T-helper 22 cell (primary cell): ENCODE measurements at regions not wholly inside any gene's neighbourhood (a gene's known extent, or its start where the extent isn't known, plus 50 kb on each side); places are given as distances from the start of the nearest gene placed in this dataset.

Experiments used
- DNase-seq: peaks from one replicate; pipeline ENCODE4 v3.0.0-alpha.2; 2020; ENCODE audit warnings: low read depth

DNA sequence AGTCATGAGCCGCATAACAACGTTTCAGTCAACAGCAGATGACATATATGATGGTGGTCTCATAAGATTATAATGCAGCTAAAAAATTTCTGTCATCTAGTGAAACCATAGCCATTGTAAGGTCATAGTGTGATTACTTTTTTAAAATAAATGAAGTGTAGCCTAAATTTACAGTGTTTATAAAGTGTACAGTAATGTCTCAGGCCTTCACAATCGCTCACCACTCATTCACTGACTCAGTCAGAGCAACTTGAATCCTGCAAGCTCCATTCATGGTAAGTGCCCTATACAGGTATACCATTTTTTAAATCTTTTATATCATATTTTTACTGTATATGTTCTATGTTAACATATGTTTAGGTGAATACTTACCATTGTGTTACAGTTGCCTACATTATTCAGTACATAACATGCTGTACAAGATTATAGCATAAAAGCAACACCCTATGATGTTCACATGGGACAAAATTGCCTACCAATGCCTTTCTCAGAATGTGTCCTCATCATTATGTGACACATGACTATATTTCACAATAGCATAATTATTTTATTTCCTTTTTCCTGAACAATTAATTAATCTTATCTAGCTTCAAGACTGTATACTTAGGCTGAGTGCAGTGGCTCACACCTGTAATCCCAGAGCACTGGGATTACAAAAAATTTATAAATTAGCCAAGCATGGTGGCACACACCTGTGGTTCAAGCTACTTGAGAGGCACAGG lies 1115.9 kb upstream of the ZEB2 start:
- no peak for DNase-seq

DNA sequence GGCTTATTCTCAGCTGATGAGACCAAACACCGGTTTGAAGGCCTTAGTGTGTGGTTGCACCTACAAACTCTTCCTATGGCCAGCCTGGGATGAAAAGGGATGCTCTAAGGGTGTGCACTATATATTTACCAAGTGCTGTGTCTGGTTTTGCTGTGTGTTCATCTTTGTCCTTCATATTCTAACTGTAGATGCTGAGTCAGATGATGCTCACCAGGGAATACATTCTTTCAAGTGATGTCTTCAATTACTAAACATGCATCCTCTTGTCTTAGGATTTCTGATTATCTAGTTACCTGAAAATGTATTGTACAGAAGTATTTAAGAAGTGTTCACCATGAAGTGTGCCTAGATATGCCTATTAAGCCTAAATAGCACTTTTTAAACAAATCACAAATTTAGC lies 1111.6 kb upstream of the ZEB2 start:
- DNase-seq, result no peak

DNA sequence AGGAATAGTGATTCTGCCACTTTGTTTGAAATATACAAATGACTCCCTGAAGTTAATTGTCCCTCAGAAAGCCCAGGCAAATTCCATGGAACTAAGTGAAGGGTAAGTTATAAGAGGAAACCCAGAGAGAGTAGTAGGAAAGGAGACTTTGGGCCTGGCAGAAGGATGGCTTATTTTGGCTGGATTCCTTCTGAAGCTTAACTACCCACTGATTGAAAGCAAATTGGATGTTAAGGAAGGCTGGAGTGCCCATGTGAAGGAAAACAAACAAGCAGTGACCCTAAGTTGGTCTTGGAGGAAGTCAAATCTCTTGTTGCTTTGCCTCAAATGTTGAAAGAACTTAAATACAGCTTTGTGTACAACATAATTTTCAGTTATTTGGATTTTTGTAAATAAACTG lies 1106.4 kb upstream of the ZEB2 start:
- no peak for DNase-seq

DNA sequence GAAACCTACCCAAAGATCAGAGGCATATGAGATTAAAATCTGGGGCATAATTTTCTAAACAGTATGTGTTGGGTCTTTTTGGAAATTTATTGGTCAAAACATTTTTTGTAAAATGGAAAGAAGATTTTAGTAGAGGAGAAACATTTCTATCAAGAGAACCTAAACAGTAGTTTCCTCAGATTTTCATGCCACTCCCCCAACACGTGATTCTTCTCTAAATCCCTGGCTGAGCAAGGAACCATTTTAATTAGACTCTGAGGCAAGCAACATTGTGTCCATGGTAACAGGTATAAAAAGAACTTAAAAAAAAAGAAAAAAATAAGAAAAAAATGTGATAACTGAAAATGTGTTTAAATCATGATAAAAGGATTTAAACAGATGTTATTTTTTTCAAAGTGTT lies 1105.2 kb upstream of the ZEB2 start:
- DNase-seq, result no peak

DNA sequence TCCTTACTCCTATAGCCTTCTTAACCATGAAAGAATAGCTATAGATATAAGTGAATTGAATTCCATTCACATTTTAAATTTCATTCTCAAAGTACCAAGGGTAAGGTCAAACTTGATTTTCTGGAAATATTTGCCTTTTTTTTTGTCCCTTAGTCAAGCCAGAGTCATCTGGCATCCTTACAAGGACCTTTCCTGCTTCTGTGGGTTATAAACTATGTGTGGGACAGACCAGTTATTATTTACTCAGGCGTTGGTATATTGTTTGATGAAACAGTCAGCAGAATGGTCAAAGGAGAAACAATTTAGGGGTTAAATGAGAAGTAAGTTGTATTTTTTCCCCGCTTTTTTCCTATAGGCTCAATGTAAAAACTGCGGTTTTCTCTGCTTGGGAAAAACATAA lies 1103.2 kb upstream of the ZEB2 start:
- no peak for DNase-seq

DNA sequence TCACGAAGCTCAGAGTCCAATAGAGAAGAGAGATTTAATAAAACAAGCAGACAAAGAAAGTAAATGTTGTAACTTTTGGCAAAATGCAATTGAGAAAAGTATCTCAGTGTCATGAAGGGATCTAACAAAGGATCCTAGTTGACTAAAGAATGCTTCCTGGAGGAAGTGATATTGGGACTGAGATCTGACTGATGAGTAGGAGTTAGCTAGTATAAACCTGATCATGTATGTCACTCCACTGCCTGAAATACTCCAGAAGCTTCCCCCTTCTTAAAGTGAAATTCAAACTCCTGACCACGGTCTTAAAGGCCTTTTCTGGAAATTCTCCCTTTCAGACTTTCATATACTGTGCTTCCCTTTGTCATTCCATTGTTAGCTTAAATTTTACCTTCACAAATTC lies 1102.4 kb upstream of the ZEB2 start:
- DNase-seq, result no peak

DNA sequence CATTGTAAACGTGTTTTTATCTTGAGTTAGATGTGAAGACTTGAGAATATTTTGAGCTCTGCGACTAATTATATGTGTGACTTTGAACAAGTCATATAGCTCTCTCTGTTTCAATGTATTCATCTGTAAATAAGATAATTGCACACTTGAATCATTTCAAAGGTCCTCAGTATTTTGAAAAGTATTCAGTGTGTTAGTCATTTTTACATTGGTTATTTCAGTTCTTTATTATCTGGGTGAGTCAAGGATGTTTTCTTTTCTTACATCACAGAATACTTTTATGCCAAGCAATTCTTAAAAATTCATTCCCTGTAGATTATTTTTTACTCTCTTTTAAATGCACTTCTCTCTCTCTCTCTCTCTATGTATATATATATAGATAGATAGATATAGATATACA lies 1098.0 kb upstream of the ZEB2 start:
- DNase-seq, result no peak

DNA sequence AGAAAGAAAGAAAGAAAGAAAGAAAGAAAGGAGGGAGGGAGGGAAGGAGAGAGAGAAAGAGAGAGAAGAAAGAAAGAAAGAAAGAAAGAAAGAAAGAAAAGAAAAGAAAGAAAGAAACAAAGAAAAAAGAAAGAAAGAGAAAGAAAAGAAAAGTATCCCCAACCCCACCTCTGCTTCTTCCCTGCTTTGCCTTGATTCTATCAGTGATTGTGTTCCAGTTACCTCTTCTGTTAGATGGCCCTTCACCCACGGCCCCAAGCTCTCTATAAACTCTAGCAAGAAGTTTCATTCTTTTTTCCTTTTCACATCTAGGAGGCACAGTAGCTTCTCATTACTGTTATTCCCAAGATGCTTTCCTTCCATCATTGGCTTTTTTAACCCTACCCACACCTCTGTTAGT lies 1097.5 kb upstream of the ZEB2 start:
- no peak for DNase-seq

DNA sequence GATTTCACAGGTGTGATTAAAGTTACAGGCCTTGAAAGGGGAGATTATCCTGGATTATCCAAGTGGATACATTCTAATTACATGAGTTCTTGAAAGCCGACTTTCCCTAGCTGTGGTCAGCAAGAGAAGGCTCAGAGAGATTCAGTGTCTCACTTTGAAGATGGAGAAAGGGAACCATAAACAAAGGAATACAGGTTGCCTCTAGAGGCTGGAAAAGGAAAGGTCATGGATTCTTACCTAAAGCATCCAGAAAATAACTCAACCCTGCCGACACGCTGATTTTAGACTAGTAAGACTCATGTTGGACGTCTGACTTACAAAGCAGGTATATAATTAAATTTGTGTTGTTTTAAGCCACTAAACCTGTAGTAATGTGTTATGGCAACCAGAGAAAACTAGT lies 1095.7 kb upstream of the ZEB2 start:
- DNase-seq, result no peak

DNA sequence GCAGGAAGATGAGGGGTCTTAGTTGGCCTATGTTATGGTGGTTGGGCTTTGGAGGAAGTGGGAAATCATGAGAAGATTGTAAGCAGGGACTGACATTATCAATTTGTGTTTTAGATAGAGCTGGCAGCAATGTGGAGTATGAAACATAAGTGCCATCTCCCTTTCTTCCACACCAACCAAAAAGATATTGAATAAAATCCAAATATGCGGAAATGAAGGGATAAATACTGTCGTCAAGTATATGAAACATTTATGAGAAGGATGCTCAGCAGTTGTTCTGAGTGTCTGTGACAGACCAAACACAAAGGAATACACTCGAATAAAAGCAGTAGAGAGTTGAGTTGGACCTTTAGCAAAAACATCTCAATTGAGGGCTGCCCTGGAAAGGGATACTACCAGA lies 1090.0 kb upstream of the ZEB2 start:
- DNase-seq, result no peak

DNA sequence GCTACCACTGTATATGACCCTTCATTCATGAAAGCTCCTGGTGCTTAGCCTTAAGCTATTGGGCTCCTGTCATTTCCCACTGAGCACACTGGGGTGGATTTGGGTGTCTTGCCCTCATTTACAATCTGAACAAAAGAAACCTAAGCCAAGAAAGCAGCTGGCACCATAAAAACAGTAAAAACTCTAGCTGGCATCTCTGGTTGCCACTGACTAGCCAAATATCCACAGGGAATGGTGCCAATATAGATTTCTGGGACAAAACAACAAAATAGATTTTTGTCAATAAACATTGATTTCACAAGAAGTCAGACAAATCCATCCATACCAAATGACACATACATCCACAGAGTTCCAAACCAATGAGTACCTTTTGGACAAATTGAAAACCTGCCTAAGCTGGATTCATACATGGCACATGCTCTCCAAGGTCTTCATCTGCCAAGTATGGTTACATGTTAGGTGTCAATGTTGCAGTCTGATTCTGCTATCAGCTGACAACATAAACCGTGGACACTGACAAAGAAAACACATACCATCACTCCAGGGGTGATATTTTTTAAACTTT lies 1081.5 kb upstream of the ZEB2 start:
- DNase-seq, result no peak

DNA sequence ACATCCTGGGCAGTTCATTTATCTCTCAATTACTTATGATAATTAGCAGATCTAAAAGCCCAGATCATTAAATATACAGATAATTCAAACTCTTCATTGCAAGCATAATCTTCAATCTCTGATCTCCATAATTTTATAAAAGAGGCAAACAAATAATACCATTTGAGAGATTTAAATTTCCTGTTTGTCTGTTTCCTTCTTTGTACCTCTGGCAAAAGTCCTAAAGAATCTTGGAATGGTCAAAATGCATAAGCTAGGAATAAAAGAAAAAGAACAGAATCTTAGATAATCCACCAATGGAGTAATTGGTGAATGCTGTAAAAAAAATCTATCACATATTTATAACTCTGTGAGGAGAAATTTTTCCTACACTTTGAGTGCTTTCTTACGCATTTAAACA lies 1080.9 kb upstream of the ZEB2 start:
- no peak for DNase-seq

DNA sequence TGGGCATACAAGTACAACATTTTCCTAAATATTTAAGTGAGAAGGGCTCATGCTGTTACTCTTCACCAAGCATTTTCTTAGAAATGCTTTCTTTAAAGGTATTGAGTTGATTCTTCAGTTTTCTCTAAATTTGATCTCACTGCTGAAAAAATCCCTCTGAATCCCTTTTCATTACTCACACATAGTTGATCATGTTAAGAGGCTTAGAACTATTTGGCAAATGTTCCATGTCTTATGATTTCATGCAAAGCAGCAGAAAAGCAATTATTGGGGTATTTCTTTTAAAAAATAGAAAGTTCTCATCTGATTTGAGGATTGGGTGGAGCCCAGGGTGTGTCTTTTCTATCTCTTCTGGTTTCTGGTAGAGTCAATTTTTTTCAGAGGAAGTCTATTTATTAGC lies 1079.8 kb upstream of the ZEB2 start:
- DNase-seq, result no peak

DNA sequence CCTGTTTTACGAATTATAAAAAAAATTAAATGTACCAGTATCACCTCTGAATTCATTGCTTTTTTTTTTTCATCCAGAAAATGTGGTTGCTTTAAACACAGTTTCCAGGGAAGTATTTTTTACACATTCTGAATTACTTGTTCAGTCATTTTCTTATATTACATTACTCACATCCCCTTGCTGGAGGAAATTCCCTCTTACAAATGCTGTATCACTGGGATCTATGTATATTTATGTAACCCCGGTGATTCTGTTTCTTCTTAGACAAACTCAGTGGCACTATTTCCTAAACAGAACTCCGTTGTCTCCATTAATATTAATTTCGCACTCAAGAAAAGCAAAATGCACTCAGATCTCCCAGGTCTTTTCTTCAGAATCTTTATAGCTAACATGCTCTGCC lies 1078.5 kb upstream of the ZEB2 start:
- no peak for DNase-seq

DNA sequence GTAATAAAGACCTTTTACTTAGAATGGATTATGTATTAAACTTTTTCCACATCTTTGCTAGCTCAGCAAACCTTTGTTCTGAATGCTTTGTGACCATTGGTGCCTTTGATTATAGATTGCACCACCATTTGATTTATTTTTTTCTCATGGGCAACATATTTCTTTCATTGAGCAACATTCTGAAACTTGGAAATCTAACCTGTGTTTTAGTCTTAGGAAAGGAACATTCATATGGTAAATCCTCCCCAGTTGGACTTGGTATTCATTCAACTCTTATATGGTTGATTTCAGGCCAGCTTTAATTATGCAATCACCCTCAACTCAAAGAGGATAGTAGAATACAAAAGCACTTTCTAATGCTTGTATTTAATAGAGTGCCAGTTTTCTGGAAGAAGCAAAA lies 1077.9 kb upstream of the ZEB2 start:
- no peak for DNase-seq

DNA sequence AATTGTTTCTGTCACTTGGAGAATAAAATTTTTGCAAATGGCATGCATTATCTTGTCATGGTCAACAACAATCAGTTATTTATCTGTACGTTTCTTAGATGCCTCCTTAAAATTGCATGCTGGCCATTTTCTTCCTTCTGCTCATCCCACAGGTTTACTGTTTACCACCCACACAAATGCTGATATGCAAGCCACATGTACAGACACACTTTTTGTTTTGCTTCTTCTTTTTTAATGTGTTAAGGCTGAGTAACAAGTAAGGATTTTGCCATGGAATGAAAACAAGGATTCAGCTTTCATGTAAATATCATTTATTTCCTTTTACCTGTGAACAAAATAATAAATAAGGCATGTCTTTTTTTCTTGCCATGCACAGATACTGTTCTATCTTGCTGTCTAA lies 1077.1 kb upstream of the ZEB2 start:
- no peak for DNase-seq

DNA sequence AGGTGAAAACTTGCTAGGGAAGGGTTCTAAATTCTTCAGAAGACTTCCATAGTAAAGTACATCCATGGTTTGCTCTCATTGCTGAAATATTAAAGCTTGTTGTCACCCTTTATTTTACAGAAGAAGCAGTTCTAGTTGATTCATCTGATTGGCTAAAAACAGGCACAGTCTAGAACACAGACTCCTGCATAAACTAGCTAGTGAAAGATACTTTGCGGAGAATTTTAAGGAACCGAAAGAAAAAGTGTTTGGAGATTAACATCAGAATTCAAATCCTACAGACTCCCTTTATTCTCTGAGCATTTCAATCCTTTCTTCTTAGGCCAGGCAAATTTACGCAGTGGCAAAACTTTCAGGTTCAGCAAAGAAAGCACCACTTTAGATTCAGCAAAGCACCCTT lies 1076.5 kb upstream of the ZEB2 start:
- no peak for DNase-seq

DNA sequence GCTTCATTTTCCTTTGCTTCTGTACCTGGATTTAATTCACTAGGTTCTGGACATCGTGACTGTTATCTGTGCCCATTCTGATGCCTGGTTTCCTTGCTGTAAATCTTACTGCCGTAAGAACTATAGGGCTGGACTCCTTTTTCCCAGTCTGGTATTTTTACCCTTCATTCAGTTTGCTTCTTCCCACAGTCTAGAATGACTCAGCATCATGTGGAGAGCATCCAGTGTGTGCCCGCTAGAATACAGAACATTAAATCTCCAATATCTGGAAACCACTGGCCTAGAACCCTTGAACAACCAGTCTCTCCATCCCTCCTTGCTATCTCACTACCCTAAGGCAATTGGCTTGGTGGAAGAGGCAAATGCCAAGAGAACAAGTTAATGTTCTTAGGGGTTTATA lies 1075.4 kb upstream of the ZEB2 start:
- no peak for DNase-seq

DNA sequence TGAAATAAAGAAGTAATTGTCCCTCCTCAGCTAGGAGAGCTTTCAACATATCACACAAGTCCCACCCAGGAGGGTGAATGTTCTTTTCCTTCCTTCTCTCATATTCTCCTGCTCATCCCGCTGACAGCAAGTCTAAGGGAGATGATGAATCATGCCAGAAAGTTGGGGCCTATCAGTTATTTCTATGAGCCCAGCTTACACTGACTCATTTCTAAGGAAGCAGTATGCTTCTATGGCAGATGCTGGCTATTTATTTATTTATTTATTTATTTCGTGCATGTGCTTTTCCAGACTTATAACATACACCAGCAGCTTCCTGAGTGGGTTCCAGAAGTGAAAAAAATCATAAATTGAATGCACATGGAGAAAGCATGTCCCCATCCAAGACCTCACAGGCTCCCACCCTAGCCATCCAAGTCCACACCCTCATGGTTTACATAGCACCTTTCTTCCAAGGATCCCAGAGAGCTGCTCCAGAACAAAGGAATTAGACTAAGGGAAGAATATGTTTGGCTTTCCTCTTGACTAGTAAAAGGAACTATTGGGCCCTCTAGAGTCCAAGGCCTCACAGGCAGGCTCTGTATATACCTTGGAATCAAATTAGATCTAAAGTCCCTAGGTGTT lies 1074.2 kb upstream of the ZEB2 start:
- no peak for DNase-seq

DNA sequence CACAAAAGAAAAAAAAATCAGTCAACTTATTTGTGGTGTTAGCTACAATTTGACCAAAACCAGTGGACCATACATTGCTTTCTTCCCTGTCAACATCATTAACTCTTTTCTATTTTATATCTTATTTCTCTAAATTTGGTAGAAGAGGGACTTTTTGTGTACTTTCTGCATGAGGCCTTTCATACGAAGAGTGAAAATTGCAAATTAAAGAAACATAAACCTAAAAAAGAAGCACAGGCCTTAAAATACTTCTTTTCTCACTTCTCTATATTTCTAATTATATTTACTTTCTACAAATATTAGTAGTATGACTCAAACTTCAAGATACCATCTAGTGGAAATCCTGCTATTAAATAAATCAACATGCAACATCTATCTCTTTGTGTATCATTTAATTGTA lies 1073.4 kb upstream of the ZEB2 start:
- DNase-seq, result no peak

DNA sequence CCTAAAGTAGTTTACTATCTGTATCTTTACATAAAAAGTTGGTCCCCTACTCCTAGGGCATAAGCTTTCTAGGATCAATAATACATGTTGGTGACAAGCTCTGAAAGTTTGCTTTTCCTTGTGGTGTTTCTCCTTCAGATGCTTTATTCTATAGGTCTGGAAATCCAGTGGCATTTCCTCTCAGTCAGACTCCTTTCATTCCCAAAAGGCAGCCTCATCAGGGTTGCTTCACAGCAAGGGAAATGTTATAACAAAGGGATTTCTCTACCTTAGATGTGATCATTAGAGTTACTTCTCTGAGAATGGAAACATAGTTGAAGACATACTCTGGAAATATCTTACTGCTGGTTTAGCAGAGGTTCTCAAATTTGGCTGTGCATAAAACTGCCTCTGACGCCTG lies 1072.4 kb upstream of the ZEB2 start:
- DNase-seq, result no peak

DNA sequence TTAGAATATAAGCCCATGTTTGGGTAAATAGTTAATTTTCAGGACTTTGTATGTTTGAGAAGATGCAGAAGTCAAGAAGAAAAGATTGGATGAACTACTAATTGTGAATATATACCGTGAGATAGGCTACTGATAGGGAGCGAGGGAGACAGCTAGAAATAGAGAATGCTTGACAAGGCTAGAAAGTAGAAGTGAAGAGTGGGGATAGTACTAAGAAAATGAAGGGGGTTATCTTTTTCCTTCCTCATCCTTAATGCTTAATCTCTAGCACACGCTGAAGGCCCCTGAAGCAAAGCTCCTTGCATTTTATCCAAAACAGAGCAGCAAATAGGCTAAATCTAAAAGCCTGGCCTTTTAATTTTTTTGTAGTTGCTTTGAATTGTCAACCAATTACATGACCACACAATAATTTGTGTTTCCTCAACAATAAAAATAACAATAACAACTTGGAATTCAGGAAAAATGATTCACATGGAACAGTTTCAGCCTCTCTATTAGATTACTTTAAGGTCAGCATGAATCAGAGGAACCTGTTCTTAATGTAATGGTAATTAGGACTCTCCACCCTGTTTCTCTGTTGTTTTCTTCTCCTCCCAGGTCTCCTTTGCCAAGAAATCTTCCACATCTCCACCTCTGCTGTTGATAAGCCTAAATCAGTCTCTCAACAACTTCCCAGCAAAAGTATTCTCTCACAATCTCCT lies 1071.3 kb upstream of the ZEB2 start:
- DNase-seq, result no peak

DNA sequence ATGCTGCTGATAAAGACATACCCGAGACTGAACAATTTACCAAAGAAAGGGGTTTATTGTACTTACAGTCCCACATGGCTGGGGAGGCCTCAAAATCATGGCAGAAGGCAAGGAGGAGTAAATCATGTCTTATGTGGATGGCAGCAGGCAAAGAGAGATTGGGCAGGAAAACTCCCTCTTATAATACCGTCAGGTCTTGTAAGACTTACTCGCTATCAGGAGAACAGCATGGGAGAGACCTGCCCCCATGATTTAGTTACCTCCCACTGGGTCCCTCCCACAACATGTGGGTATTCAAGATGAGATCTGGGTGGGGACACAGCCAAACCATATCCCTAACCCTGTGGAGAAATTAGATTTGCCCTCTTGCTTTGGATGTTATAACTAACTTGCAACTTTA lies 1068.0 kb upstream of the ZEB2 start:
- no peak for DNase-seq
